Sigmoid colon (tissue), 4 donors: ENCODE measurements at regions not wholly inside any gene's neighbourhood (a gene's known extent, or its start where the extent isn't known, plus 50 kb on each side); places are given as distances from the start of the nearest gene placed in this dataset.

Experiments
- CTCF ChIP-seq, 4 experiments: fragments of 450-650 bp in 3 of 4; fragments of 200-600 bp in 1 of 4; IDR thresholded peaks; one replicate each; pipeline ENCODE4 v1.5.1; 2016 to 2019; ENCODE audit warnings: antibody characterized with exemption in 4 of 4, mild to moderate bottlenecking in 3 of 4, moderate library complexity in 2 of 4
- EP300 ChIP-seq, 4 donors: sonication (generic); formaldehyde crosslinking; IDR thresholded peaks; one replicate each; pipeline ENCODE4 v1.6.1; 2017; ENCODE audit warnings: antibody characterized with exemption in 4 of 4
- POLR2A ChIP-seq, 2 donors: fragments of 450-650 bp; IDR thresholded peaks; one replicate each; pipeline ENCODE4 v1.6.1; 2016; ENCODE audit warnings: antibody characterized with exemption in 2 of 2, mild to moderate bottlenecking in 2 of 2, moderate library complexity in 2 of 2
- POLR2AphosphoS5 ChIP-seq, 4 donors: sonication (generic); formaldehyde crosslinking; IDR thresholded peaks; one replicate each; pipeline ENCODE4 v1.6.1; 2017; ENCODE audit warnings: antibody characterized with exemption in 4 of 4

- no peak for TF ChIP-seq POLR2AphosphoS5 (IDR thresholded peaks at IDR 0.05)
- TF ChIP-seq CTCF (IDR thresholded peaks at IDR 0.05) = no peak
- TF ChIP-seq EP300 (IDR thresholded peaks at IDR 0.05) = no peak
- no peak for TF ChIP-seq POLR2A (IDR thresholded peaks at IDR 0.05)
These were observed 101.5 kb downstream of the DMRT2 start for GRCh38 chr9:1151691-1152090.
